Smooth muscle cell (in vitro differentiated cells): ENCODE measurements at regions not wholly inside any gene's neighbourhood (a gene's known extent, or its start where the extent isn't known, plus 50 kb on each side); places are given as distances from the start of the nearest gene placed in this dataset.
"Not testable (repeated sequence)": the region's sequence is repeated elsewhere in the genome, so short reads cannot be mapped to it uniquely, and the experiment has no call there.

ENCODE experiments used
- DNase-seq: peaks from one replicate; lab custom pipeline; 2025; ENCODE audit not compliant: unreplicated experiment; lab: John Stamatoyannopoulos, UW
- H2AFZ ChIP-seq: fragments of 200-600 bp; sonication (generic); 2 replicates; pipeline ENCODE4 v1.6.0; 2016; ENCODE audit warnings: antibody characterized with exemption, low read depth, mild to moderate bottlenecking
- H3F3A ChIP-seq: fragments of 200-600 bp; sonication (generic); 2 replicates; pipeline ENCODE4 v1.6.0; 2017; ENCODE audit warnings: antibody characterized with exemption, low read depth
- H3K27ac ChIP-seq: fragments of 200-600 bp; sonication (generic); 2 replicates; pipeline ENCODE4 v1.5.1; 2016; ENCODE audit warnings: low read depth, mild to moderate bottlenecking
- H3K27me3 ChIP-seq: fragments of 200-600 bp; sonication (generic); 2 replicates; pipeline ENCODE4 v1.6.1; 2016; ENCODE audit warnings: low read depth, mild to moderate bottlenecking
- H3K36me3 ChIP-seq: fragments of 200-600 bp; sonication (generic); 2 replicates; pipeline ENCODE4 v1.5.1; 2016; ENCODE audit warnings: low read depth
- H3K4me1 ChIP-seq: fragments of 200-600 bp; sonication (generic); 2 replicates; pipeline ENCODE4 v1.5.1; 2016; ENCODE audit warnings: low read depth
- H3K4me2 ChIP-seq: fragments of 200-600 bp; sonication (generic); 2 replicates; pipeline ENCODE4 v1.6.0; 2016; ENCODE audit warnings: mild to moderate bottlenecking
- H3K4me3 ChIP-seq: fragments of 200-600 bp; sonication (generic); 2 replicates; pipeline ENCODE4 v1.5.1; 2016; ENCODE audit warnings: mild to moderate bottlenecking
- H3K79me2 ChIP-seq: fragments of 200-600 bp; sonication (generic); 2 replicates; pipeline ENCODE4 v1.6.0; 2016; ENCODE audit warnings: low read depth, mild to moderate bottlenecking
- H3K9ac ChIP-seq: fragments of 200-600 bp; sonication (generic); 2 replicates; pipeline ENCODE4 v1.6.0; 2016; ENCODE audit warnings: low read depth
- H3K9me3 ChIP-seq: fragments of 200-600 bp; sonication (generic); replicated peaks from 2 replicates; pipeline ENCODE4 v1.5.1; 2016; ENCODE audit warnings: low read depth
- H4K20me1 ChIP-seq: fragments of 200-600 bp; sonication (generic); 2 replicates; pipeline ENCODE4 v1.6.0; 2016; ENCODE audit warnings: low read depth
- CTCF ChIP-seq: fragments of 200-600 bp; sonication (generic); IDR thresholded peaks from 2 replicates; pipeline ENCODE4 v1.5.1; 2017; ENCODE audit warnings: borderline replicate concordance, mild to moderate bottlenecking, antibody characterized with exemption; ENCODE audit not compliant: insufficient read depth, poor library complexity, severe bottlenecking
- WGBS: methylation state at CpG from one replicate; pipeline ENCODE4 v1.1.7; 2016; ENCODE audit warnings: low lambda C conversion rate; 5-methylcytosine and 5-hydroxymethylcytosine counted together

- no peak overlapping the region for H3K4me3 ChIP-seq
- H3K36me3 ChIP-seq: no peaks in the 10 kb centered on the region
- H2AFZ ChIP-seq: no peak overlapping the region
- no peaks in the 10 kb centered on the region for H3F3A ChIP-seq
- TF ChIP-seq CTCF: no peak
- WGBS: 92% methylated on average over 3 of the region's 3 CpGs
- no peaks in the 10 kb centered on the region for H3K4me1 ChIP-seq
- H4K20me1 ChIP-seq: no peaks in the 10 kb centered on the region
- H3K9ac ChIP-seq: no peak overlapping the region
- H3K9me3 ChIP-seq: no peaks in the 10 kb centered on the region
- no peaks in the 10 kb centered on the region for H3K27me3 ChIP-seq
- DNase-seq: no peak
- H3K79me2 ChIP-seq: no peaks in the 10 kb centered on the region
- H3K4me2 ChIP-seq: no peak overlapping the region
- no peak overlapping the region for H3K27ac ChIP-seq
Measured at GRCh38 chr9:107772988-107773387, 283.4 kb upstream of the KLF4 start.

- Histone ChIP-seq H3K27ac (no peak overlapping the region), H3K27me3 (no peaks in the 10 kb centered on the region), H3K36me3 (no peaks in the 10 kb centered on the region), H3K9ac (no peak overlapping the region), H3F3A (no peaks in the 10 kb centered on the region), H3K4me1 (no peaks in the 10 kb centered on the region), H4K20me1 (no peaks in the 10 kb centered on the region), H3K4me3 (no peak overlapping the region), H3K4me2 (no peak overlapping the region), H3K9me3 (no peaks in the 10 kb centered on the region), H2AFZ (no peak overlapping the region), H3K79me2 (no peaks in the 10 kb centered on the region)
- TF ChIP-seq CTCF: no peak
- DNase-seq: no peak
Measured at GRCh38 chr9:107770716-107771115, 281.1 kb upstream of the KLF4 start.

GRCh38 chr9:107768224-107768623 lies 278.7 kb upstream of the KLF4 start:
- Histone ChIP-seq H3K4me2 (no peak overlapping the region), H3K9ac (no peak overlapping the region), H3K4me3 (no peak overlapping the region), H3K9me3 (no peaks in the 10 kb centered on the region), H3K4me1 (no peaks in the 10 kb centered on the region), H3K36me3 (no peaks in the 10 kb centered on the region), H3K27ac (no peak overlapping the region), H3K27me3 (no peaks in the 10 kb centered on the region), H3K79me2 (no peaks in the 10 kb centered on the region), H2AFZ (no peak overlapping the region), H3F3A (no peaks in the 10 kb centered on the region), H4K20me1 (no peaks in the 10 kb centered on the region)
- no peak for DNase-seq
- 84% methylated on average over 9 of the region's 9 CpGs for WGBS
- no peak for TF ChIP-seq CTCF

GRCh38 chr9:107767711-107768110 lies 278.1 kb upstream of the KLF4 start:
- no peaks in the 10 kb centered on the region for H3K27me3 ChIP-seq
- H3K9me3 ChIP-seq: no peaks in the 10 kb centered on the region
- no peaks in the 10 kb centered on the region for H3K36me3 ChIP-seq
- no peak for DNase-seq
- no peak overlapping the region for H3K27ac ChIP-seq
- no peak overlapping the region for H3K4me3 ChIP-seq
- H3K79me2 ChIP-seq: no peaks in the 10 kb centered on the region
- H3K4me2 ChIP-seq: no peak overlapping the region
- no peak overlapping the region for H3K9ac ChIP-seq
- WGBS: 97% methylated on average over 4 of the region's 4 CpGs
- H2AFZ ChIP-seq: no peak overlapping the region
- TF ChIP-seq CTCF: no peak
- no peaks in the 10 kb centered on the region for H3F3A ChIP-seq
- no peaks in the 10 kb centered on the region for H3K4me1 ChIP-seq
- H4K20me1 ChIP-seq: no peaks in the 10 kb centered on the region

GRCh38 chr9:107763469-107763868 lies 273.9 kb upstream of the KLF4 start:
- not testable (repeated sequence) for H3K36me3 ChIP-seq, H3K4me1 ChIP-seq, H3K4me2 ChIP-seq, H3K4me3 ChIP-seq, H3K27ac ChIP-seq, H3K79me2 ChIP-seq, H3F3A ChIP-seq, H4K20me1 ChIP-seq, H3K9me3 ChIP-seq, H3K9ac ChIP-seq, H2AFZ ChIP-seq, H3K27me3 ChIP-seq, DNase-seq
- WGBS: 87% methylated on average over 2 of the region's 2 CpGs
